H1 (cell line): ENCODE measurements at regions not wholly inside any gene's neighbourhood (a gene's known extent, or its start where the extent isn't known, plus 50 kb on each side); places are given as distances from the start of the nearest gene placed in this dataset.

ENCODE experiments used
- CTCF ChIA-PET: fragments of 300-600 bp; sonication (Branson Sonifier 250); formaldehyde crosslinking; loops from one replicate; lab custom pipeline; 2021; ENCODE audit not compliant: partially characterized antibody; lab: Charles Lee
- POLR2A ChIA-PET: fragments of 300-600 bp; sonication (Branson Sonifier 250); formaldehyde crosslinking; loops from one replicate; lab custom pipeline; 2021; ENCODE audit warnings: inconsistent platforms; ENCODE audit not compliant: partially characterized antibody; lab: Charles Lee
- DNase-seq, 2 experiments: peaks; one replicate each; pipeline versions ENCODE4 v3.0.0 to v3.0.0-alpha.2; 2010 to 2022; ENCODE audit warnings: low spot score in 2 of 2, low read depth in 1 of 2, mixed read lengths in 1 of 2
- FAIRE-seq: peaks from 2 replicates; lab custom pipeline; 2011; peaks lifted over from hg19 to GRCh38; lab: Jason Lieb, UNC
- H2AFZ ChIP-seq: 2 replicates; pipeline ENCODE4 v1.8.1; 2012; ENCODE audit warnings: low read length, inconsistent platforms
- H2AK5ac ChIP-seq: 2 replicates; pipeline ENCODE4 v1.6.1; 2013; ENCODE audit warnings: low read depth, low read length
- H2BK120ac ChIP-seq: replicated peaks from 2 replicates; pipeline ENCODE3; 2013; ENCODE audit warnings: low read depth, low read length, inconsistent platforms
- H2BK12ac ChIP-seq: 2 replicates; pipeline ENCODE4 v1.6.1; 2013; ENCODE audit warnings: low read depth, low read length
- H2BK15ac ChIP-seq: 2 replicates; pipeline ENCODE4 v1.6.1; 2013; ENCODE audit warnings: low read length
- H2BK20ac ChIP-seq: 2 replicates; pipeline ENCODE4 v1.6.1; 2013; ENCODE audit warnings: low read length
- H2BK5ac ChIP-seq: 2 replicates; pipeline ENCODE4 v1.6.1; 2013; ENCODE audit warnings: low read depth, low read length
- H3K14ac ChIP-seq: 2 replicates; pipeline ENCODE4 v1.6.1; 2013; ENCODE audit warnings: inconsistent platforms; ENCODE audit not compliant: insufficient read length
- H3K18ac ChIP-seq: 2 replicates; pipeline ENCODE4 v1.6.1; 2013; ENCODE audit warnings: low read length; ENCODE audit errors: extremely low read depth
- H3K23ac ChIP-seq: 2 replicates; pipeline ENCODE4 v1.6.1; 2013; ENCODE audit warnings: inconsistent platforms; ENCODE audit not compliant: insufficient read length
- H3K23me2 ChIP-seq: 2 replicates; pipeline ENCODE4 v1.6.1; 2013; ENCODE audit warnings: low read depth, low read length
- H3K27ac ChIP-seq: 2 replicates; pipeline ENCODE4 v1.6.1; 2011; ENCODE audit warnings: low read depth, low read length, inconsistent platforms
- H3K27me3 ChIP-seq, 4 experiments: replicated peaks in 1 of 4; 1 replicate in 1 of 4; 2 replicates in 3 of 4; pipeline versions ENCODE4 v1.6.1 to v1.8.1; 2011 to 2013; ENCODE audit warnings: low read length in 3 of 4, mild to moderate bottlenecking in 3 of 4, inconsistent platforms in 2 of 4, mixed read lengths in 2 of 4, moderate library complexity in 1 of 4; ENCODE audit not compliant: control insufficient read depth in 3 of 4, insufficient read depth in 3 of 4; ENCODE audit errors: extremely low read depth in 1 of 4
- H3K36me3 ChIP-seq, 4 experiments: 2 replicates each; pipeline versions ENCODE4 v1.6.1 to v1.8.1; 2011 to 2013; ENCODE audit warnings: mild to moderate bottlenecking in 4 of 4, low read length in 3 of 4, moderate library complexity in 2 of 4, control low read depth in 1 of 4, inconsistent platforms in 1 of 4; ENCODE audit not compliant: insufficient read depth in 4 of 4, control insufficient read depth in 2 of 4
- H3K4ac ChIP-seq: replicated peaks from 2 replicates; pipeline ENCODE3; 2013; ENCODE audit warnings: low read length, low read depth, mixed read lengths, inconsistent platforms; ENCODE audit not compliant: insufficient read length
- H3K4me1 ChIP-seq, 4 experiments: replicated peaks in 1 of 4; 1 replicate in 1 of 4; 2 replicates in 3 of 4; pipeline versions ENCODE4 v1.6.1 to v1.8.1; 2011 to 2013; ENCODE audit warnings: low read length in 3 of 4, inconsistent platforms in 2 of 4, mixed read lengths in 1 of 4; ENCODE audit not compliant: insufficient read depth in 4 of 4, control insufficient read depth in 3 of 4
- H3K4me2 ChIP-seq, 2 experiments: 2 replicates each; pipeline versions ENCODE4 v1.6.1 to v1.8.1; 2011 to 2013; ENCODE audit warnings: low read depth in 2 of 2, low read length in 2 of 2, control low read depth in 1 of 2, inconsistent platforms in 1 of 2, mild to moderate bottlenecking in 1 of 2; ENCODE audit not compliant: insufficient read depth in 1 of 2
- H3K4me3 ChIP-seq, 4 experiments: fragments of 200-600, 300-600 bp in 1 of 4; sonication (generic), shearing (Covaris generic), sonication (Bioruptor Twin) in 1 of 4; 2 replicates each; pipeline versions ENCODE4 v1.5.1 to v1.8.1; 2011 to 2016; ENCODE audit warnings: low read length in 4 of 4, low read depth in 3 of 4, control low read depth in 2 of 4, inconsistent platforms in 2 of 4, mild to moderate bottlenecking in 2 of 4, mixed read lengths in 1 of 4, moderate library complexity in 1 of 4; ENCODE audit not compliant: insufficient read depth in 2 of 4; ENCODE audit errors: extremely low read depth in 1 of 4
- H3K56ac ChIP-seq: replicated peaks from 2 replicates; pipeline ENCODE3; 2013; ENCODE audit warnings: low read depth, mild to moderate bottlenecking, mixed read lengths, low read length, inconsistent platforms; ENCODE audit not compliant: insufficient read length
- H3K79me1 ChIP-seq: 2 replicates; pipeline ENCODE4 v1.6.1; 2013; ENCODE audit warnings: low read depth, low read length, control low read depth
- H3K79me2 ChIP-seq, 2 experiments: 2 replicates each; pipeline versions ENCODE4 v1.6.1 to v1.8.1; 2012 to 2013; ENCODE audit warnings: low read length in 2 of 2, mild to moderate bottlenecking in 2 of 2, inconsistent platforms in 1 of 2; ENCODE audit not compliant: insufficient read depth in 2 of 2, control insufficient read depth in 1 of 2
- H3K9ac ChIP-seq, 4 experiments: replicated peaks in 1 of 4; 1 replicate in 1 of 4; 2 replicates in 3 of 4; pipeline versions ENCODE4 v1.6.1 to v1.8.1; 2011 to 2013; ENCODE audit warnings: low read depth in 3 of 4, low read length in 3 of 4, control low read depth in 2 of 4, mild to moderate bottlenecking in 2 of 4, moderate library complexity in 2 of 4, inconsistent platforms in 1 of 4; ENCODE audit errors: extremely low read depth in 1 of 4
- H3K9me3 ChIP-seq, 2 experiments: 2 replicates each; pipeline versions ENCODE4 v1.6.1 to v1.8.1; 2012 to 2013; ENCODE audit warnings: mild to moderate bottlenecking in 2 of 2, moderate library complexity in 2 of 2, control low read depth in 1 of 2, inconsistent platforms in 1 of 2, low read depth in 1 of 2, low read length in 1 of 2, mixed read lengths in 1 of 2; ENCODE audit not compliant: insufficient read depth in 2 of 2
- H4K20me1 ChIP-seq, 2 experiments: replicated peaks in 1 of 2; 2 replicates each; pipeline versions ENCODE3 to v1.8.1; 2011 to 2013; ENCODE audit warnings: inconsistent platforms in 2 of 2, low read length in 2 of 2, mild to moderate bottlenecking in 1 of 2; ENCODE audit not compliant: insufficient read depth in 2 of 2, control insufficient read depth in 1 of 2
- H4K5ac ChIP-seq: 2 replicates; pipeline ENCODE4 v1.6.1; 2013; ENCODE audit warnings: low read length, low read depth, mixed read lengths, inconsistent platforms; ENCODE audit not compliant: insufficient read length
- H4K8ac ChIP-seq: 2 replicates; pipeline ENCODE4 v1.8.0; 2013; ENCODE audit warnings: mild to moderate bottlenecking, moderate library complexity, low read length, inconsistent platforms; ENCODE audit not compliant: insufficient read depth; ENCODE audit errors: extremely low read depth
- H4K91ac ChIP-seq: replicated peaks from 2 replicates; pipeline ENCODE3; 2013; ENCODE audit warnings: low read length, mixed read lengths, inconsistent platforms; ENCODE audit not compliant: insufficient read length
- CEBPB ChIP-seq: IDR thresholded peaks from 2 replicates; pipeline ENCODE4 v1.6.1; 2012; ENCODE audit warnings: low read depth, low read length
- EGR1 ChIP-seq: IDR thresholded peaks from 2 replicates; pipeline ENCODE4 v1.6.1; 2011; ENCODE audit warnings: low read depth, low read length, borderline replicate concordance
- JUND ChIP-seq: IDR thresholded peaks from 2 replicates; pipeline ENCODE4 v1.6.1; 2011; ENCODE audit warnings: mild to moderate bottlenecking, improper control_type of control experiment, low read length
- KDM5A ChIP-seq: fragments of 200-600 bp; IDR thresholded peaks from 2 replicates; pipeline ENCODE4 v1.7.1; 2012; ENCODE audit warnings: mild to moderate bottlenecking, low read length, inconsistent platforms, mixed read lengths
- WGBS, 2 experiments: shearing (Covaris generic) in 1 of 2; methylation state at CpG; one replicate each; pipeline versions ENCODE4 v1.1.6 to v1.1.7; 2013 to 2015; ENCODE audit warnings: low lambda C conversion rate in 2 of 2, mixed read lengths in 2 of 2, inconsistent platforms in 1 of 2, low coverage in 1 of 2, missing lambda C conversion rate in 1 of 2; ENCODE audit not compliant: insufficient replicate concordance in 2 of 2, insufficient coverage in 1 of 2, insufficient read length in 1 of 2; ENCODE audit errors: extremely low coverage in 1 of 2, missing lambda C conversion rate in 1 of 2; 5-methylcytosine and 5-hydroxymethylcytosine counted together

DNA sequence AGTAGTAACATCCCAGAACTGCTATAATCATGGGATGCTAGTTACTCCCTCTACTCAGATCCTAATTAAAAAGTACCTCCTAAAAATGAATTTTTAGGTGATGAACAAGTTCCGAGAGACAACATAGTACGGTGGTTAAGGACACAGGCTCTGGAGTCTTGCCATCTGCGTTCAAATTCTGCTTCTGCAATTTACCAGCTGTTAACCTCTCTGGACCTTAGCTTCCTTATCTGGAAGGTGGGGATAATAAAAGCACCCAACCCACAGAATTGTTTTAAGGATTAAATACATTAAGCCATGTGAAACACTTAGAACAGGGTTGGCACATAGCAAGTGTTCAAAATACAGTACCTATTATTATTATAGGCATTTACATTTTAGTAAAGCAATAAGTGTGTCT, 77.5 kb upstream of the XPA start:
- Histone ChIP-seq H4K91ac (no peak overlapping the region), H3K79me1 (no peaks in the 10 kb centered on the region), H3K4me3 (no peak overlapping the region), H3K4me2 (no peak overlapping the region), H2AFZ (no peak overlapping the region), H3K27ac (no peak overlapping the region), H2BK120ac (no peak overlapping the region), H3K18ac (no peak overlapping the region), H4K20me1 (no peaks in the 10 kb centered on the region), H3K4me1 (peaks cover 0 to 9% (median 4%) of the 10 kb centered on the region in 4 experiments; a peak in 4 of 7 replicates), H2BK20ac (no peak overlapping the region), H3K14ac (no peak overlapping the region), H2BK12ac (no peak overlapping the region), H3K27me3 (peaks cover 0 to 3% (median 2%) of the 10 kb centered on the region in 4 experiments; a peak in 3 of 7 replicates), H3K56ac (no peak overlapping the region), H3K9ac (no peak overlapping the region), H2AK5ac (no peak overlapping the region), H2BK15ac (no peak overlapping the region), H4K8ac (no peak overlapping the region), H3K4ac (no peak overlapping the region), H3K23me2 (peaks cover 1% of the 10 kb centered on the region; the same call in 1 of the 2 replicates), H4K5ac (no peak overlapping the region), H3K79me2 (no peaks in the 10 kb centered on the region), H2BK5ac (no peak overlapping the region), H3K9me3 (peaks cover 12 to 13% of the 10 kb centered on the region in 2 experiments), H3K23ac (no peak overlapping the region), H3K36me3 (no peaks in the 10 kb centered on the region)
- 93% methylated on average over 3 of the region's 3 CpGs; no CpG with 5 or more reads in 1 of the 2 experiments for WGBS, 2 experiments
- DNase-seq, result no peak
- TF ChIP-seq CEBPB, result no peak
- TF ChIP-seq JUND, result no peak
- TF ChIP-seq KDM5A, result no peak
- no peak for TF ChIP-seq EGR1
- CTCF ChIA-PET, result interaction anchor here (0.8 to 1.3 kb wide), 2 partner anchors 9 to 34 kb away, joined by 3 to 4 read pairs; no protein-coding TSS in a partner anchor
- FAIRE-seq, result no peak
- POLR2A ChIA-PET, result no interaction called here
